ENCODE measurements at regions not wholly inside any gene's neighbourhood (a gene's known extent, or its start where the extent isn't known, plus 50 kb on each side); places are given as distances from the start of the nearest gene placed in this dataset.
"Not testable (repeated sequence)": the region's sequence is repeated elsewhere in the genome, so short reads cannot be mapped to it uniquely, and the experiment has no call there.

GRCh38 chr7:145106001-145106400 lies 270.1 kb upstream of the TPK1 start:
- DNase-seq (ENCODE audit: low read depth in 2 of 2), result no peak

- DNase-seq (ENCODE audit: low read depth in 2 of 2), result no peak
Measured at GRCh38 chr7:145105561-145105960, 269.7 kb upstream of the TPK1 start.

- DNase-seq (ENCODE audit: low read depth in 2 of 2), result no peak
Measured at GRCh38 chr7:145104400-145104799, 268.5 kb upstream of the TPK1 start.

- DNase-seq (ENCODE audit: low read depth in 2 of 2), result not testable (repeated sequence)
Measured at GRCh38 chr7:145102199-145102598, 266.3 kb upstream of the TPK1 start.

GRCh38 chr7:145092766-145093165 lies 256.9 kb upstream of the TPK1 start:
- DNase-seq (ENCODE audit: low read depth in 2 of 2), result no peak

GRCh38 chr7:145088111-145088745 lies 252.4 kb upstream of the TPK1 start:
- DNase-seq (ENCODE audit: low read depth in 2 of 2), result no peak

GRCh38 chr7:145082366-145083161 lies 246.7 kb upstream of the TPK1 start:
- no peak for DNase-seq (ENCODE audit: low read depth in 2 of 2)

- DNase-seq (ENCODE audit: low read depth in 2 of 2), result no peak
Measured at GRCh38 chr7:145065473-145065872, 229.6 kb upstream of the TPK1 start.

- no peak for DNase-seq (ENCODE audit: low read depth in 2 of 2)
Measured at GRCh38 chr7:145064114-145064513, 228.3 kb upstream of the TPK1 start.

- no peak for DNase-seq (ENCODE audit: low read depth in 2 of 2)
Measured at GRCh38 chr7:145053781-145054180, 217.9 kb upstream of the TPK1 start.

GRCh38 chr7:145050415-145050814 lies 214.6 kb upstream of the TPK1 start:
- no peak for DNase-seq (ENCODE audit: low read depth in 2 of 2)

- peak in 1 of 2 experiments; percentile 12 for DNase-seq (ENCODE audit: low read depth in 2 of 2)
Measured at GRCh38 chr7:145036604-145037405, 201.0 kb upstream of the TPK1 start.

GRCh38 chr7:145031162-145031561 lies 195.3 kb upstream of the TPK1 start:
- DNase-seq (ENCODE audit: low read depth in 2 of 2), result no peak

- DNase-seq (ENCODE audit: low read depth in 2 of 2), result no peak
Measured at GRCh38 chr7:145030754-145031153, 194.9 kb upstream of the TPK1 start.

GRCh38 chr7:145020454-145020853 lies 184.6 kb upstream of the TPK1 start:
- DNase-seq (ENCODE audit: low read depth in 2 of 2), result no peak

GRCh38 chr7:145016068-145016467 lies 180.2 kb upstream of the TPK1 start:
- no peak for DNase-seq (ENCODE audit: low read depth in 2 of 2)

GRCh38 chr7:145009876-145010275 lies 174.0 kb upstream of the TPK1 start:
- no peak for DNase-seq (ENCODE audit: low read depth in 2 of 2)

GRCh38 chr7:145005601-145006000 lies 169.7 kb upstream of the TPK1 start:
- DNase-seq (ENCODE audit: low read depth in 2 of 2), result no peak

- DNase-seq (ENCODE audit: low read depth in 2 of 2), result no peak
Measured at GRCh38 chr7:144997512-144997911, 161.7 kb upstream of the TPK1 start.

- no peak for DNase-seq (ENCODE audit: low read depth in 2 of 2)
Measured at GRCh38 chr7:144995495-144995894, 159.6 kb upstream of the TPK1 start.

- no peak for DNase-seq (ENCODE audit: low read depth in 2 of 2)
Measured at GRCh38 chr7:144991041-144991440, 155.2 kb upstream of the TPK1 start.

GRCh38 chr7:144987686-144988085 lies 151.8 kb upstream of the TPK1 start:
- DNase-seq (ENCODE audit: low read depth in 2 of 2), result no peak

- no peak for DNase-seq (ENCODE audit: low read depth in 2 of 2)
Measured at GRCh38 chr7:144982133-144982532, 146.3 kb upstream of the TPK1 start.
